Common myeloid progenitor, CD34-positive (primary cell): ENCODE measurements at regions not wholly inside any gene's neighbourhood (a gene's known extent, or its start where the extent isn't known, plus 50 kb on each side); places are given as distances from the start of the nearest gene placed in this dataset.

Experiments used
- CTCF ChIA-PET: fragments of 350-600 bp; sonication (Branson Sonifier 250); formaldehyde crosslinking; loops from one replicate; lab custom pipeline; 2021; ENCODE audit warnings: antibody characterized with exemption; lab: Charles Lee
- POLR2A ChIA-PET: fragments of 350-600 bp; sonication (Branson Sonifier 250); formaldehyde crosslinking; loops from one replicate; lab custom pipeline; 2021; ENCODE audit warnings: antibody characterized with exemption; lab: Charles Lee
- DNase-seq, 3 donors: peaks; one replicate each; pipeline versions ENCODE4 v3.0.0 to v3.0.0-alpha.2; 2013
- H3K27ac ChIP-seq, 2 experiments: 1 replicate in 1 of 2; 2 replicates in 1 of 2; pipeline ENCODE4 v1.7.0; 2013; ENCODE audit warnings: inconsistent platforms in 2 of 2, low read length in 2 of 2, mild to moderate bottlenecking in 2 of 2, low read depth in 1 of 2, moderate library complexity in 1 of 2; ENCODE audit not compliant: severe bottlenecking in 2 of 2, insufficient read depth in 1 of 2, poor library complexity in 1 of 2
- H3K27me3 ChIP-seq, 5 experiments: replicated peaks in 2 of 5; 1 replicate in 3 of 5; 2 replicates in 2 of 5; pipeline versions ENCODE4 v1.6.1 to v1.7.0; 2013; ENCODE audit warnings: low read length in 4 of 5, mild to moderate bottlenecking in 2 of 5, moderate library complexity in 2 of 5, inconsistent platforms in 1 of 5; ENCODE audit not compliant: insufficient read depth in 5 of 5, control insufficient read depth in 4 of 5
- H3K36me3 ChIP-seq, 4 experiments: 1 replicate in 2 of 4; 2 replicates in 2 of 4; pipeline versions ENCODE4 v1.6.1 to v1.7.0; 2013; ENCODE audit warnings: low read length in 3 of 4, control low read depth in 1 of 4, mild to moderate bottlenecking in 1 of 4; ENCODE audit not compliant: control insufficient read depth in 4 of 4, insufficient read depth in 4 of 4
- H3K4me1 ChIP-seq, 4 experiments: 1 replicate in 3 of 4; 2 replicates in 1 of 4; pipeline versions ENCODE4 v1.6.1 to v1.7.1; 2013; ENCODE audit warnings: low read length in 3 of 4, mild to moderate bottlenecking in 3 of 4, control low read depth in 1 of 4, inconsistent platforms in 1 of 4, moderate library complexity in 1 of 4; ENCODE audit not compliant: control insufficient read depth in 4 of 4, insufficient read depth in 4 of 4; ENCODE audit errors: control extremely low read depth in 1 of 4
- H3K4me3 ChIP-seq, 7 experiments: 1 replicate in 4 of 7; 2 replicates in 3 of 7; pipeline versions ENCODE4 v1.5.1 to v1.7.0; 2013; ENCODE audit warnings: mild to moderate bottlenecking in 7 of 7, low read length in 6 of 7, moderate library complexity in 6 of 7, inconsistent platforms in 2 of 7, low read depth in 2 of 7, control low read depth in 1 of 7; ENCODE audit not compliant: insufficient read depth in 4 of 7, control insufficient read depth in 1 of 7; ENCODE audit errors: extremely low read depth in 1 of 7
- H3K9me3 ChIP-seq, 5 experiments: 1 replicate in 4 of 5; 2 replicates in 1 of 5; pipeline versions ENCODE4 v1.6.1 to v1.7.1; 2013; ENCODE audit warnings: low read length in 4 of 5, mild to moderate bottlenecking in 2 of 5, inconsistent platforms in 1 of 5, low read depth in 1 of 5, moderate library complexity in 1 of 5; ENCODE audit not compliant: control insufficient read depth in 4 of 5, insufficient read depth in 2 of 5; ENCODE audit errors: control extremely low read depth in 1 of 5
- WGBS: methylation state at CpG from one replicate; pipeline ENCODE4 v1.1.5; 2013; ENCODE audit not compliant: insufficient coverage; 5-methylcytosine and 5-hydroxymethylcytosine counted together

GRCh38 chr2:21294446-21294845 lies 170.7 kb downstream of the TDRD15 start:
- Histone ChIP-seq H3K4me1 (no peaks in the 10 kb centered on the region), H3K27me3 (peaks cover 0 to 6% (median 2%) of the 10 kb centered on the region in 5 experiments), H3K4me3 (no peak overlapping the region), H3K36me3 (no peaks in the 10 kb centered on the region), H3K27ac (no peak overlapping the region), H3K9me3 (peaks cover 0 to 2% (median 0%) of the 10 kb centered on the region in 5 experiments)
- ChIA-PET CTCF (interaction anchor here (0.9 to 2.6 kb wide), 2 partner anchors 20 to 23 kb away, joined by 3 to 6 read pairs; no protein-coding TSS in a partner anchor), POLR2A (no interaction called here)
- WGBS: no CpG with 5 or more reads among the region's 2 CpGs
- DNase-seq: no peak

- H3K36me3 ChIP-seq: no peaks in the 10 kb centered on the region
- WGBS: no CpG with 5 or more reads among the region's 2 CpGs
- DNase-seq: no peak
- H3K4me1 ChIP-seq: no peaks in the 10 kb centered on the region
- H3K4me3 ChIP-seq: no peak overlapping the region
- no peak overlapping the region for H3K27ac ChIP-seq
- ChIA-PET CTCF (no interaction called here), POLR2A (no interaction called here)
- peaks cover 0 to 6% (median 2%) of the 10 kb centered on the region in 5 experiments for H3K27me3 ChIP-seq
- H3K9me3 ChIP-seq: peaks cover 0 to 2% (median 0%) of the 10 kb centered on the region in 5 experiments
Observed at GRCh38 chr2:21299411-21299810, 175.6 kb downstream of the TDRD15 start.

- H3K27ac ChIP-seq: no peak overlapping the region
- H3K4me3 ChIP-seq: no peak overlapping the region
- WGBS: no CpG with 5 or more reads among the region's 1 CpG
- DNase-seq: no peak
- ChIA-PET POLR2A (no interaction called here), CTCF (no interaction called here)
- no peaks in the 10 kb centered on the region for H3K36me3 ChIP-seq
- H3K27me3 ChIP-seq: peaks cover 0 to 2% (median 0%) of the 10 kb centered on the region in 5 experiments
- H3K9me3 ChIP-seq: peaks cover 0 to 2% (median 0%) of the 10 kb centered on the region in 5 experiments
- no peaks in the 10 kb centered on the region for H3K4me1 ChIP-seq
Observed at GRCh38 chr2:21301871-21302455, 178.2 kb downstream of the TDRD15 start.

GRCh38 chr2:21303876-21304275 lies 180.1 kb downstream of the TDRD15 start:
- no peaks in the 10 kb centered on the region for H3K4me1 ChIP-seq
- no peaks in the 10 kb centered on the region for H3K27me3 ChIP-seq
- DNase-seq: no peak
- no peaks in the 10 kb centered on the region for H3K36me3 ChIP-seq
- H3K27ac ChIP-seq: no peak overlapping the region
- no CpG with 5 or more reads among the region's 1 CpG for WGBS
- ChIA-PET CTCF (interaction anchor here (0.7 kb wide), 1 partner anchor 11 kb away, joined by 3 read pairs; no protein-coding TSS in a partner anchor), POLR2A (no interaction called here)
- H3K9me3 ChIP-seq: no peaks in the 10 kb centered on the region
- H3K4me3 ChIP-seq: no peak overlapping the region

- CTCF ChIA-PET: interaction anchor here (3.4 kb wide), 1 partner anchor 12 kb away, joined by 15 read pairs; no protein-coding TSS in a partner anchor
- Histone ChIP-seq H3K36me3 (no peaks in the 10 kb centered on the region), H3K27me3 (no peaks in the 10 kb centered on the region), H3K4me3 (no peak overlapping the region), H3K4me1 (no peaks in the 10 kb centered on the region), H3K27ac (no peak overlapping the region), H3K9me3 (no peaks in the 10 kb centered on the region)
- WGBS: 86% methylated on average over 1 of the region's 3 CpGs
- POLR2A ChIA-PET: no interaction called here
- no peak for DNase-seq
Observed at GRCh38 chr2:21305581-21305980, 181.8 kb downstream of the TDRD15 start.

GRCh38 chr2:21306235-21306634 lies 182.5 kb downstream of the TDRD15 start:
- POLR2A ChIA-PET: no interaction called here

GRCh38 chr2:21307037-21307436 lies 183.3 kb downstream of the TDRD15 start:
- no peaks in the 10 kb centered on the region for H3K9me3 ChIP-seq
- 82% methylated on average over 1 of the region's 1 CpG for WGBS
- no peaks in the 10 kb centered on the region for H3K36me3 ChIP-seq
- no peak overlapping the region for H3K27ac ChIP-seq
- CTCF ChIA-PET: interaction anchor here (1.1 to 3.4 kb wide), 2 partner anchors 8 to 10 kb away, joined by 3 to 15 read pairs; no protein-coding TSS in a partner anchor
- no peaks in the 10 kb centered on the region for H3K27me3 ChIP-seq
- POLR2A ChIA-PET: no interaction called here
- H3K4me3 ChIP-seq: no peak overlapping the region
- no peaks in the 10 kb centered on the region for H3K4me1 ChIP-seq
- no peak for DNase-seq

More at GRCh38 chr2:21306235-21306634, 182.5 kb downstream of the TDRD15 start:
- DNase-seq: no peak
- Histone ChIP-seq H3K36me3 (no peaks in the 10 kb centered on the region), H3K9me3 (no peaks in the 10 kb centered on the region), H3K4me1 (no peaks in the 10 kb centered on the region), H3K27ac (no peak overlapping the region), H3K4me3 (no peak overlapping the region), H3K27me3 (no peaks in the 10 kb centered on the region)
- no CpG with 5 or more reads among the region's 2 CpGs for WGBS
- CTCF ChIA-PET: interaction anchor here (1.1 to 3.4 kb wide), 2 partner anchors 8 to 11 kb away, joined by 3 to 15 read pairs; no protein-coding TSS in a partner anchor
